Trophoblast cell (in vitro differentiated cells and primary cell): ENCODE measurements at regions not wholly inside any gene's neighbourhood (a gene's known extent, or its start where the extent isn't known, plus 50 kb on each side); places are given as distances from the start of the nearest gene placed in this dataset.

Experiments
- DNase-seq, 2 donors: peaks; one replicate each; pipeline ENCODE4 v3.0.0-alpha.2; 2016
- H2AFZ ChIP-seq: 2 replicates; pipeline ENCODE4 v1.6.1; 2013; ENCODE audit warnings: low read length, moderate library complexity, mild to moderate bottlenecking; ENCODE audit not compliant: insufficient read depth, poor library complexity
- H2AK5ac ChIP-seq: 2 replicates; pipeline ENCODE4 v1.6.1; 2013; ENCODE audit warnings: mild to moderate bottlenecking, low read length
- H2BK120ac ChIP-seq: 2 replicates; pipeline ENCODE4 v1.6.1; 2013; ENCODE audit warnings: low read length, mild to moderate bottlenecking, moderate library complexity; ENCODE audit not compliant: insufficient read depth, poor library complexity
- H2BK12ac ChIP-seq: 2 replicates; pipeline ENCODE4 v1.6.1; 2013; ENCODE audit warnings: mild to moderate bottlenecking, low read length, moderate library complexity
- H2BK5ac ChIP-seq: 2 replicates; pipeline ENCODE4 v1.6.1; 2013; ENCODE audit warnings: low read length, low read depth, moderate library complexity, mild to moderate bottlenecking; ENCODE audit not compliant: poor library complexity
- H3K14ac ChIP-seq: 2 replicates; pipeline ENCODE4 v1.6.1; 2013; ENCODE audit warnings: mild to moderate bottlenecking, low read length
- H3K18ac ChIP-seq: 2 replicates; pipeline ENCODE4 v1.6.1; 2013; ENCODE audit warnings: mild to moderate bottlenecking, low read length
- H3K23ac ChIP-seq: 2 replicates; pipeline ENCODE4 v1.6.1; 2013; ENCODE audit warnings: low read length
- H3K27ac ChIP-seq: 2 replicates; pipeline ENCODE4 v1.5.1; 2013; ENCODE audit warnings: low read depth, mild to moderate bottlenecking, inconsistent platforms, low read length, moderate library complexity
- H3K27me3 ChIP-seq: 2 replicates; pipeline ENCODE4 v1.6.1; 2013; ENCODE audit warnings: inconsistent platforms, mild to moderate bottlenecking, low read length, moderate library complexity; ENCODE audit not compliant: insufficient read depth
- H3K36me3 ChIP-seq, 2 experiments: 1 replicate in 1 of 2; 2 replicates in 1 of 2; pipeline ENCODE4 v1.6.1; 2013; ENCODE audit warnings: low read length in 2 of 2, mild to moderate bottlenecking in 2 of 2, moderate library complexity in 1 of 2; ENCODE audit not compliant: insufficient read depth in 2 of 2, control insufficient read depth in 1 of 2
- H3K4ac ChIP-seq: 2 replicates; pipeline ENCODE4 v1.6.1; 2013; ENCODE audit warnings: low read depth, mild to moderate bottlenecking, low read length, moderate library complexity
- H3K4me1 ChIP-seq, 2 experiments: 1 replicate in 1 of 2; 2 replicates in 1 of 2; pipeline ENCODE4 v1.6.1; 2013; ENCODE audit warnings: low read length in 2 of 2, mild to moderate bottlenecking in 2 of 2, moderate library complexity in 1 of 2; ENCODE audit not compliant: insufficient read depth in 2 of 2, control insufficient read depth in 1 of 2
- H3K4me2 ChIP-seq: 2 replicates; pipeline ENCODE4 v1.6.1; 2013; ENCODE audit warnings: inconsistent platforms, mild to moderate bottlenecking, low read length, moderate library complexity
- H3K4me3 ChIP-seq: 2 replicates; pipeline ENCODE4 v1.5.1; 2013; ENCODE audit warnings: mild to moderate bottlenecking, low read depth, low read length, inconsistent platforms
- H3K79me1 ChIP-seq: one replicate; pipeline ENCODE4 v1.6.1; 2013; ENCODE audit warnings: low read length
- H3K79me2 ChIP-seq: 2 replicates; pipeline ENCODE4 v1.6.1; 2013; ENCODE audit warnings: low read length, mild to moderate bottlenecking; ENCODE audit not compliant: control insufficient read depth, insufficient read depth, poor library complexity
- H3K9ac ChIP-seq: 2 replicates; pipeline ENCODE4 v1.6.1; 2013; ENCODE audit warnings: mild to moderate bottlenecking, low read length
- H3K9me3 ChIP-seq: 2 replicates; pipeline ENCODE4 v1.6.1; 2013; ENCODE audit warnings: low read depth, mild to moderate bottlenecking, control low read depth, inconsistent platforms, low read length; ENCODE audit not compliant: insufficient read depth
- H4K12ac ChIP-seq: 2 replicates; pipeline ENCODE4 v1.6.1; 2013; ENCODE audit warnings: low read depth, mild to moderate bottlenecking, low read length, moderate library complexity
- H4K8ac ChIP-seq: 2 replicates; pipeline ENCODE4 v1.6.1; 2013; ENCODE audit warnings: low read depth, mild to moderate bottlenecking, low read length, moderate library complexity
- H4K91ac ChIP-seq: one replicate; pipeline ENCODE4 v1.6.1; 2013; ENCODE audit warnings: low read depth, mild to moderate bottlenecking, low read length, moderate library complexity
- whole genome bisulfite sequencing: extraction: QIAGEN DNeasy Blood & Tissue Kit; methylation state at CpG from one replicate; pipeline ENCODE4 v1.1.7; 2013; ENCODE audit warnings: missing lambda C conversion rate; ENCODE audit not compliant: insufficient read length, insufficient coverage; ENCODE audit errors: extremely low coverage; 5-methylcytosine and 5-hydroxymethylcytosine counted together

DNA sequence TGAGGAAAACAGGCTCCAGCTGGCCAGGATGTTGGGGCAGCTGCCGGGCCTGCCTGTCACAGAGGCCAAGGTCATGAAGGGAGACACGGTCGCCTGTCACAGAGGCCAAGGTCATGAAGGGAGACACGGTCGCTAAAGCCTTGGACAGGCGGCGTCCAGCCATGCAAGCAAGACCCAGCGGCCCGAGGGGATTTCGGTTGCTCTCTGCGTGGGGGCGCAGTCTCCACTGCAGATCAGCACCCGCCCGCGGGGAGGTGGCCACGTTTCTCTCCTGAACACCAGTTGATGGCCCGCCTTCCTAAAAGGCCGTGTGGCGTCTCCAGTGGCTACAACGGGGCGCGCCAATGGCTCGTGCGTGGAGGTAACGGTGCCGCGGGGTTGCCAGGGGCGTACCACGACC, 67.0 kb upstream of the PCGF5 start:
- no peak overlapping the region for H4K12ac ChIP-seq
- no peak overlapping the region for H3K27ac ChIP-seq
- H3K4ac ChIP-seq = no peak overlapping the region
- H3K9ac ChIP-seq = no peak overlapping the region
- no peak overlapping the region for H4K8ac ChIP-seq
- H3K36me3 ChIP-seq = no peaks in the 10 kb centered on the region
- no peaks in the 10 kb centered on the region for H3K79me1 ChIP-seq
- H3K9me3 ChIP-seq = no peaks in the 10 kb centered on the region
- H3K14ac ChIP-seq = no peak overlapping the region
- H2BK120ac ChIP-seq = no peak overlapping the region
- no peaks in the 10 kb centered on the region for H3K4me1 ChIP-seq
- no peak overlapping the region for H2AK5ac ChIP-seq
- no peak overlapping the region for H3K23ac ChIP-seq
- H2BK5ac ChIP-seq = no peak overlapping the region
- H3K27me3 ChIP-seq = no peaks in the 10 kb centered on the region
- H2BK12ac ChIP-seq = no peak overlapping the region
- WGBS = no CpG with 5 or more reads among the region's 29 CpGs
- DNase-seq = no peak
- no peak overlapping the region for H2AFZ ChIP-seq
- no peak overlapping the region for H3K4me3 ChIP-seq
- H3K18ac ChIP-seq = no peak overlapping the region
- no peak overlapping the region for H3K4me2 ChIP-seq
- H4K91ac ChIP-seq = no peak overlapping the region
- no peaks in the 10 kb centered on the region for H3K79me2 ChIP-seq

DNA sequence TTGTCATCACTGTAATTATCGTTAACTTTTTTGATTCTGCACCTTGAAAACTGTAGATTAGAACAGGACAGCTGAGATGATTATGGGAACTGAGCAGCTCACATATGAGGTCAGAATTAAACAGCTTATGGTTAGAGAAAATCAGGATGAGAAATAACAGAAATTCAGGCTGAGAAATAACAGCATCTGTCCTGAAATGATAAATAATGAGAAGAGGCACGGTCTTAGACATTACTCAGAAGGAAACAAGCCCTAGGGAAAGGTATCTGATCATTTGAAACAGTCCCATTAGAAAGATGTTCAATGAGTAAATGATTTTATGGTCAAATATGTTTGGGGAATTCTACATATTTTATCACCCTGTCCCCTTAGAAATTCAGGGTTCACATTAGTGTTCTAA, 65.6 kb upstream of the PCGF5 start:
- no peak overlapping the region for H3K4me3 ChIP-seq
- no peak overlapping the region for H2AK5ac ChIP-seq
- H2AFZ ChIP-seq = no peak overlapping the region
- H2BK5ac ChIP-seq = no peak overlapping the region
- H3K18ac ChIP-seq = no peak overlapping the region
- H4K8ac ChIP-seq = no peak overlapping the region
- H3K36me3 ChIP-seq = no peaks in the 10 kb centered on the region
- H3K9ac ChIP-seq = no peak overlapping the region
- no peak overlapping the region for H3K4ac ChIP-seq
- no peak overlapping the region for H3K27ac ChIP-seq
- H2BK120ac ChIP-seq = no peak overlapping the region
- no CpG with 5 or more reads among the region's 2 CpGs for WGBS
- H3K9me3 ChIP-seq = no peaks in the 10 kb centered on the region
- no peaks in the 10 kb centered on the region for H3K4me1 ChIP-seq
- H3K27me3 ChIP-seq = no peaks in the 10 kb centered on the region
- no peak overlapping the region for H3K14ac ChIP-seq
- H3K4me2 ChIP-seq = no peak overlapping the region
- H4K91ac ChIP-seq = no peak overlapping the region
- H2BK12ac ChIP-seq = no peak overlapping the region
- H3K79me1 ChIP-seq = no peaks in the 10 kb centered on the region
- H3K23ac ChIP-seq = no peak overlapping the region
- no peak for DNase-seq
- H4K12ac ChIP-seq = no peak overlapping the region
- no peaks in the 10 kb centered on the region for H3K79me2 ChIP-seq

DNA sequence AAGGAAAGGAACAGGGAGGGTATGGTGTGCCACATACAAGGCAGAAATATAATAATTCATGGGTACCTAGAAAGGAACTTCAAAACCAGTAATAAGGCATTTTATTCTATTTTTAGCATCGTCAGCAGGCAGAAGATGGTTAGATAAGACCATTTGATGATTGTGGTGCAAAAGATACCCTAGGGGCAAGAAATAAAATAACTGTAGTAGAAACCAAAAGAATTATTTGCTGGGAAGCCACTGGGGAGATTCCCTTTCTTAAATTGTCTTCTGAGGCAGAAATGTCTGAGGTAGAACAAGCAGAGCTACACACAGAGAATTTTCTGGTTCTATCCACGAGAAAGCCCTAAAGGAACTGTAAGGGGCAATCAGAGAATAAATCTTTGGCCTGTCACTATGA, 64.3 kb upstream of the PCGF5 start:
- DNase-seq = no peak
- no peak overlapping the region for H2BK12ac ChIP-seq
- no peaks in the 10 kb centered on the region for H3K4me1 ChIP-seq
- H3K27ac ChIP-seq = no peak overlapping the region
- no peak overlapping the region for H4K8ac ChIP-seq
- H3K79me2 ChIP-seq = no peaks in the 10 kb centered on the region
- peaks cover 5% of the 10 kb centered on the region for H3K27me3 ChIP-seq
- H3K23ac ChIP-seq = no peak overlapping the region
- no peaks in the 10 kb centered on the region for H3K9me3 ChIP-seq
- no peak overlapping the region for H3K4me2 ChIP-seq
- no peak overlapping the region for H3K9ac ChIP-seq
- H2BK120ac ChIP-seq = no peak overlapping the region
- no peak overlapping the region for H4K91ac ChIP-seq
- no peak overlapping the region for H2BK5ac ChIP-seq
- no peak overlapping the region for H3K14ac ChIP-seq
- H3K18ac ChIP-seq = no peak overlapping the region
- no peak overlapping the region for H3K4me3 ChIP-seq
- no peak overlapping the region for H4K12ac ChIP-seq
- H3K4ac ChIP-seq = no peak overlapping the region
- H3K36me3 ChIP-seq = no peaks in the 10 kb centered on the region
- H2AFZ ChIP-seq = no peak overlapping the region
- no peaks in the 10 kb centered on the region for H3K79me1 ChIP-seq
- H2AK5ac ChIP-seq = no peak overlapping the region
- WGBS = no CpG with 5 or more reads among the region's 2 CpGs

DNA sequence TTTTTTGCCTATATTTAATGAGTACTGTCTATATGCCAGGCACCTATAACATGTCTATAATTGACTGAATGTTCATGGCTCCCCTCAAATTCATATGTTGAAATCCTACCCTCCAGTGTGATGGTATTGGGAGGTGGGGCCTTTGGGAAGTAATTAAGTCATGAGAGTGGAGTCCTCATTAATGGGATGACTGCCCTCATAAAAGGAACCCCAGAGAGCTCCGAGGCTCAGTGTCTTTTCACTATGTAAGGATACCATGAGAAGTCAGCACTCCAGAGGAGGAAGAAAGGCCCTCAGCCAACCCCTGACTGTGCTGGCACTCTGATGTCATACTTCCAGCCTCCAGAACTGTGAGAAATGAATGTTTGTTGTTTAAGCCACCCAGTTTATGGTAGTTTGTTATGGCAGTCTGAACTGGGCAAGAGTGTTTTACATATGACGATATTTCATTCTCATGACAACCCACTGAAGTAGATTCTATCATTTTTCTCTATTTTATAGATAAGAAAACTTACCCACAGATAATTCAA, 61.1 kb upstream of the PCGF5 start:
- Histone ChIP-seq H2BK120ac (no peak overlapping the region), H3K18ac (no peak overlapping the region), H3K27me3 (peaks cover 20% of the 10 kb centered on the region), H3K27ac (no peak overlapping the region), H2BK5ac (no peak overlapping the region), H2AK5ac (no peak overlapping the region), H3K4me2 (no peak overlapping the region), H4K12ac (no peak overlapping the region), H3K9me3 (no peaks in the 10 kb centered on the region), H3K23ac (no peak overlapping the region), H3K36me3 (no peaks in the 10 kb centered on the region), H2AFZ (no peak overlapping the region), H3K14ac (no peak overlapping the region), H2BK12ac (no peak overlapping the region), H3K4ac (no peak overlapping the region), H3K79me2 (no peaks in the 10 kb centered on the region), H3K9ac (no peak overlapping the region), H4K91ac (no peak overlapping the region), H3K4me3 (no peak overlapping the region), H3K79me1 (peaks cover 4% of the 10 kb centered on the region), H4K8ac (no peak overlapping the region), H3K4me1 (peaks cover 7 to 10% of the 10 kb centered on the region in 2 experiments)
- WGBS = no CpG with 5 or more reads among the region's 2 CpGs
- DNase-seq = no peak
